NCI-H2081 treated with DMSO at 0.1 percent for 48 hours (cell line): ENCODE measurements at regions not wholly inside any gene's neighbourhood (a gene's known extent, or its start where the extent isn't known, plus 50 kb on each side); places are given as distances from the start of the nearest gene placed in this dataset.

Source experiments
- DNase-seq: peaks from one replicate; lab custom pipeline; 2025; lab: John Stamatoyannopoulos, UW

DNA sequence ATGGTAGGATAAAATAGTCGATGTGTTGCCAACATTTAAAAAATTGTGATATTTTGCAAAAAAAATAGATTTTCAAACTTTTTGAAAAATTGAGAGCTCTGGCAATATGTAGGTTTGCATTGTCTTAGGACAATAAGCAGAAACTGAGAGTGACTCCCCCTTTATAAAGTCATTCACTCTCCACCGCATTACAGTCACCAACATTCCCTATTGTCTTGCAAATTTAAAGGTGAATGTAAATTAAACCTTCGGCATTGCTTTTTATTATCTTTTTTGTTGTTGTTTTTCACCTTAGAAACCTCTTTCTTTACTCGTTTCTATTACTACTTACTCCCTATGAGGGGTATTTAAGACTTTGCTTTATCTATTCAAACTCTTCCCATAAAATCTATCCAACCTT is 944.2 kb downstream of the DTWD2 start:
- no peak for DNase-seq

DNA sequence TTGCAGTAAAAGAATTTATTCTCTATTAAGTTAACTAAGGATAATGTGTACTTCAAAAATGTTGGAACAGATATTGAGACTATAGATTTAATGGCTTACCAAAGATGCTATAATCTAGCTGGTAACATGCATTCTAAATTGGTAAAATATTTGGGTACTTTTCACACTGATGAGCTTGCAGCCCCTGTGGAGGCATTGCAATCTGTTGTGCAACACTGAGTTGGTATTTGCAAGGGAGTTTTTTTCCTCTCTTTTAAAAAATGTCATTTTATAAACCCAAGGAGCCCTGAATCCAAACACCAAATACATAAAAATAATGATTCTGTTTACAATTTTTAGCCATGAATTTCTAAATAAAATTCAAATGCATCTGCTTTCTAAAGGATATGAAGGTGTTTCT is 944.8 kb downstream of the DTWD2 start:
- no peak for DNase-seq

DNA sequence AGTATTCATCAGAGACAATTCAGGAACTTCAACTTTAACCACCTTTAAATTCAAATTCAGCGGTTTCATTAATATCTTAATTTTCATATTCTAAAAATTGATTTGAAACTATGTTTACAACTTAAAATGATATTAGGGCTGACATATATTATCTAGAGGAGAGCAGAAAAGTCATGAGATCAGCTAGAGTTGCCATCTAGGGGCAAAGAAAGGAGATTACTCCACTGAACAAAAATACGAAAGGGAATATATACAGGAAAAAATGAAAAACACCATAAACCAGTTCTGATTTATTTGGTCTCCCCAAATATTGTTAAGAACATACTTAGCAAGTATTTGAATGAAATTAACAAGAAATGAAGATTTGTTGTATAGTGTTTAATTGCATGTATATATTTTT is 946.3 kb downstream of the DTWD2 start:
- DNase-seq = no peak

GRCh38 chr5:118040496-118040895 is 947.9 kb downstream of the DTWD2 start:
- no peak for DNase-seq

GRCh38 chr5:118033686-118034338 is 954.5 kb downstream of the DTWD2 start:
- no peak for DNase-seq

- no peak for DNase-seq
Observed at GRCh38 chr5:118029807-118030206, 958.5 kb downstream of the DTWD2 start.

GRCh38 chr5:118022062-118022461 is 966.3 kb downstream of the DTWD2 start:
- no peak for DNase-seq

- no peak for DNase-seq
Observed at GRCh38 chr5:118017536-118017935, 970.8 kb downstream of the DTWD2 start.

GRCh38 chr5:118016396-118016795 is 972.0 kb downstream of the DTWD2 start:
- no peak for DNase-seq

- DNase-seq = no peak
Observed at GRCh38 chr5:118015511-118015910, 972.8 kb downstream of the DTWD2 start.

DNA sequence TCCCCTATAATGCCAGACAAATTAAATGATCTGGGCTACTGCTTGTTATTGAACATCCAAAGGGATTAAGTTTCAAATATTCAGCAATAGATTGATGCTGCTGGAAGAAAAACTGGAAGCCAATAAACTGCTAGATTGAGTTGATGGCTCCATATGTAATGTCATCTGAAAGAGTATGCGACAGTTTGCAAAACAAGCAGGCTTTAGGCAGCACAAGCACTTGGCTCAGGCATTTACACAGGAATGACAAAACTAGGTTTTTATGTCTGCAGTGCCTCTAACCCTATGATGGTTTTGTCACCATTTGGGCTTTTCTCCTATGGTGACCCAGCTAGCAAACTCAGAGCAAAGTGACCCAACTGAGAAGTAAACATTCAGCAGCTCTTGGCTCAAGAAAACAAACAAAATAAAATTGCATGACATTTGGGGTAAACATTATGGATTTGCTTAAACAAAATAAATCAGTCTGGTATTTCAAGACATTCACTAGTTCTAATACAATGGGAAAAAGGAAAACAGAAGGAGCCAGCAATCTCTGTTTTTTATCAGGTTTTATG is 978.5 kb downstream of the DTWD2 start:
- no peak for DNase-seq

DNA sequence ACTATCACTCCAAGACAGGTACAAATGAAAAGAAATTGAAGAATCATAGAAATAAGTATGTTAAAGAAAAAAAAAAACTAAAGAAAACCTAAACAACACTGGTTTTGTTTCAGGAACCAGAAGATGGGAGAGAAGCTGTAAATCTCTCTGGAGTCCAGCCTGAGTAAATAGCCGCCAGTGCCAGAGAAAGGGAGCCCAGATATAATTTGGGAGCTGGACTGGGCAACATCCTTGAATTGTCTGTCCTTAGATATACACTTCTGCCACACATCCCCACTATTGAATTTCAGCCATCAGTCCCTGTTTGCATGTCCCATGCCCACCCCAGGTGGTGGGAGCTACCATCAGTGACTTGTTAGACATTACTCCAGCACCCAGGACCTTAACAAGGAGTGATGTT is 979.6 kb downstream of the DTWD2 start:
- no peak for DNase-seq

GRCh38 chr5:118007262-118007661 is 981.1 kb downstream of the DTWD2 start:
- no peak for DNase-seq

DNA sequence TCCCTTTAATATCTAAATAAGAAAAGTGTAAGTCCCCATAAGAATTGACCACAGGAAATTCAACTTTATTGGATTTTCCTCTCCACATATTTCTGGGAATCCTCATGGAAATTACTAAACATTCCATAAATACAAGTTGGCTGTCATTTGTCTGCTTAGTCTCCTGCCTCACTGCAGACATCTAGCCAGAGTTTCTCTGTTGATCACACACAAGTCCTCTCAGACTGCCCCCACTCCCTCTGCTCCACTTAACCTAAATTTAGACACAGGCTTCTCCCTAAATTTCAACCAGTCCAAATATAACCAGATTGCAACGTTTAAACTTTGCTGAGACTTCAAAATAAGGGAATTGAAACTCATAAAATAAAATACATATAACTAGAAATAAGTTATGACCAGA is 982.1 kb downstream of the DTWD2 start:
- no peak for DNase-seq

DNA sequence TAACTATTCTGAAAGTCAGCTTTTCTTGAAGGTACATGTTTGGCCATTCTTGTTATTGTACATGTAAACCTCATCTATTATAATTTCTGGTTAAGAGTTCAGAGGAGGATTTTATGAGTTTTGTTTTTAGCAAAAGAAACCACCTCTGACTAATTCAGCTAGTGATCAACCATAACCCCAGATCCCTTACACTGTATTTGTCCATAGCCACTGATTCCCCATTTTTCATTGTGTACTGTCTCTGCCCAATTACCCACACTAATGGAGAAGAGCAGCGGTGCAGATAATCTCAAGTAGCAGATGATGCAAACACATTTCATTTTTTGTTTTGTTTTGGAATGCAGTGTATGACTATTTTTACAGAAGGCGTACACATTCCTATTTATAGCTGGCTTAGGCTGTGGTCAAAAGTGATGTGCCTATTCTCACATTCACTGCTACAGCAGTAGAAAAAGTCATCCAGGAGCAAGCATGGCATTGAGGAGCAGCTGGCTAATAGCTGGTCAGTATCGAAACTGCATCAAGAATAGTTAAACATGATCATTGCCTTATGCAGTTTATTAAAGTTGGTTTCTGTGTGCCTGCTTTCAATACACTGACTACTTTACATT is 988.3 kb downstream of the DTWD2 start:
- DNase-seq = no peak

GRCh38 chr5:117982691-117983090 is 1005.7 kb downstream of the DTWD2 start:
- DNase-seq = no peak

DNA sequence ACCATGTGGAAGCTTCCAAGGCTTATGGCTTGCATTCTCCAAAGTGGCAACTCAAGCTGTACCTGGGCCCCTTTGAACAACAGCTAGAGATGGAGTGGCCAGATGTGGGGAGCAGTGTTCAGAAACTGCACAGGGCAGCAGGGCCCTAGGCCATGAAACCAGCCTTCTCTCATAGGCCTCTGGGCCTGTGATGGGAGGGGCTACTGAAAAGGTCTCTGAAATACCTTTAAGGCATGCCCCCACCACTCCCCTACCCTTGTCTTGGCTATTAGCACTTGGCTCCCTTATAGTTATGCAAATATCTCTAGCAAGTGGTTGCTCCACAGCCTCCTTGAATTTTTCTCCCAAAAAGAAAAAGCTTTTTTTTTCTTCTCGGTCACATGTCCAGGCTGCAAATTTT is 1014.6 kb downstream of the DTWD2 start:
- DNase-seq = no peak

GRCh38 chr5:117955831-117956230 is 1032.5 kb downstream of the DTWD2 start:
- DNase-seq = no peak

DNA sequence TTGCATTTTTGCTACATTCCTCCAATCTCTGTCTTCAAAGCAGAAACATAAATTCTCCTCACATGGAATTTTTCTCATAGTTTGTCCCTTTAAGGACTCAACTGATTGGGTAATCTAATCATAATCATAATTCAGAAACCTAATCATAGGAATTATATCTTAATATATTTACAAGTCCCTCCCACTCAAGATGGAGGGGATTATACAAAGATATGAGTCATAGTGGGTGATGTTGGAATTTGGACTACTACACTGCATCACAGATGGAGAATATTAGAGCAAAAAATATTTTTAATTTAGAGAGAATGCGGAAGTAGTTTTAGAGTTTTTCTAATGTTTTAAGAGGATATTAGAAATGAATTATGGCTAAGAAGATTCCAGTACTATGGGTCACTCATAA is 1034.0 kb downstream of the DTWD2 start:
- no peak for DNase-seq

DNA sequence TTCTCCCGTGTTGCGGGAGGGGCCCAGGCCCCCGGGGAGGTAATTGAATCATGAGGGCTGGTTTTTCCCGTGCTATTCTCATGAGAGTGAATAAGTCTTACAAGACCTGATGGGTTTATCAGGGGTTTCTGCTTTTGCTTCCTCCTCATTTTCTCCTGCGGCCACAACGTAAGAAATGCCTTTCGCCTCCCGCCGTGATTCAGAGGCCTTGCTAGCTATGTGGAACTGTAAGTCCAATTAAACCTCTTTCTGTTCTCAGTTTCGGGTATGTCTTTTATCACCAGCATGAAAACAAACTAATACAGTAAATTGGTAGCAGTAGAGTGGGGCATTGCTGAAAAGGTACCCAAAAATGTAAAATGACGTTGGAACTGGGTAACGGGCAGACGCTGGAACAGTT is 1035.1 kb downstream of the DTWD2 start:
- DNase-seq = no peak

DNA sequence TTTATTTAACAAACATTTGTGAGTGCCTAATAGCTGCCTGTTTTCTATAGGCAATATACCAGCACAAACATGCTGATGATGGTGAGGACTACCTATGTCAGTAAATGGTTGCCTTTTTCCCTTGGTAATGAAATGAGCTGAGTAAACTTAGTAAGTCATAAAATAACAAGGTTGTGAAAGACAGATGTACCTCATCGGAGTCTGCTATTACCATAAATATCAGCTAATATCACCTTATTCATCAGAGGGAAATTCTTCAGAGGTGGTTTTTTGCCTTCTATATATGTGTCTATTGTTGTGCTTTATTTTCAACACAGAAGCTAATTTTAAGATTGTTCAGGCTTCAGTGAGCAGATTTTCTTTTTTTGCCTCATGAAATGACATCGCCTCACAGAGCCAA is 1040.5 kb downstream of the DTWD2 start:
- DNase-seq = no peak

DNA sequence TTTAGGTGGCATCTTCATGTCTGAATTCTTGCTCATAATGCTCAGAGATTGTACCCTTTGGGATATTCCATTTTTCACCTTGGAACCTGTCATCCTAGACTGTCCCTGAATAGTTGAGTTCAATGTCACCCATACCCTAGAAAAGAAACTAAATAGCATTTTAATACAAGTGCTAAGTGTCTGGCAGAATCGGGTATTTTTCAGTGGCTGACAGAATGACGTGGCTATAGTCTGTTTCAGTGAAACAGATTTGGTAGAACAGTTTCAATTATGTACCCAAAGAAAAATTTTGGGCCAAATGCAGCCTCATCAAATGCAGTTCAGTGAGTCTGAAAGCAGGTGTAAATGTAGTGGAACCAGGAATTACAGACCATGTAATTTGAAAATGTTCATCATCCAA is 1041.2 kb downstream of the DTWD2 start:
- no peak for DNase-seq

DNA sequence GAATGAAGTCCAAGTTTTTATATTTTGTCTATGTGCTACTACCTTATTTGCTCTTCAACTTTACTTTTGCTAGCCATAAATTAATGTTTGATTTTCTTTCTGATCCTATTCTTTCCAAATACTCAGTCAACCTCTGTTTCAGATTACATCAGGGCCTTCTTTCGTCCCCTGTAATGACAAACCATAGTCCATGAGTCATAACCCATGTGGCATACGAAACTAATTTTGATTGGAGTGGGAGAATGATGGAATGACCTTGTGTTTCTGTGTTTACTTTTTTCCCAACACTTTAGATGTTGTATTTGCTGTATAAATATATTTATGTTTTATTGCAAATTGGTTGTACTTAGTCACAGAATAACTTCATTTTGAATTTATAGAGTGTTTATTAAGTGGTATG is 1043.1 kb downstream of the DTWD2 start:
- no peak for DNase-seq

- DNase-seq = no peak
Observed at GRCh38 chr5:117943541-117943940, 1044.8 kb downstream of the DTWD2 start.
